Eye (tissue), 1 donor: ENCODE measurements at regions not wholly inside any gene's neighbourhood (a gene's known extent, or its start where the extent isn't known, plus 50 kb on each side); places are given as distances from the start of the nearest gene placed in this dataset.

Source experiments
- DNase-seq: peaks from one replicate; pipeline ENCODE4 v3.0.0-alpha.2; 2015

GRCh38 chr2:105592288-105592687 is 152.4 kb upstream of the NCK2 start:
- peak; percentile 49 for DNase-seq

- DNase-seq: no peak
Observed at GRCh38 chr2:105590780-105591660, 153.7 kb upstream of the NCK2 start.

GRCh38 chr2:105588581-105588980 is 156.1 kb upstream of the NCK2 start:
- no peak for DNase-seq

- DNase-seq: no peak
Observed at GRCh38 chr2:105587637-105588036, 157.1 kb upstream of the NCK2 start.

- no peak for DNase-seq
Observed at GRCh38 chr2:105584435-105585010, 160.2 kb upstream of the NCK2 start.

- no peak for DNase-seq
Observed at GRCh38 chr2:105582952-105583660, 161.6 kb upstream of the NCK2 start.

GRCh38 chr2:105581555-105581944 is 163.2 kb upstream of the NCK2 start:
- no peak for DNase-seq

- no peak for DNase-seq
Observed at GRCh38 chr2:105580870-105581554, 163.7 kb upstream of the NCK2 start.

GRCh38 chr2:105580216-105580615 is 164.5 kb upstream of the NCK2 start:
- DNase-seq: no peak

- DNase-seq: no peak
Observed at GRCh38 chr2:105578166-105578565, 166.5 kb upstream of the NCK2 start.

- no peak for DNase-seq
Observed at GRCh38 chr2:105577762-105578161, 166.9 kb upstream of the NCK2 start.

GRCh38 chr2:105576440-105577241 is 168.1 kb upstream of the NCK2 start:
- DNase-seq: peak; percentile 66

GRCh38 chr2:105576050-105576439 is 168.7 kb upstream of the NCK2 start:
- DNase-seq: no peak

GRCh38 chr2:105575499-105576025 is 169.2 kb upstream of the NCK2 start:
- DNase-seq: no peak

GRCh38 chr2:105574796-105575344 is 169.8 kb upstream of the NCK2 start:
- DNase-seq: no peak

GRCh38 chr2:105573910-105574655 is 170.6 kb upstream of the NCK2 start:
- no peak for DNase-seq

- DNase-seq: no peak
Observed at GRCh38 chr2:105573490-105573889, 171.2 kb upstream of the NCK2 start.

- DNase-seq: no peak
Observed at GRCh38 chr2:105571445-105571987, 172.7 kb upstream of the FHL2 start.

GRCh38 chr2:105570757-105571156 is 171.9 kb upstream of the FHL2 start:
- no peak for DNase-seq

- DNase-seq: no peak
Observed at GRCh38 chr2:105570326-105570725, 171.5 kb upstream of the FHL2 start.

- no peak for DNase-seq
Observed at GRCh38 chr2:105569606-105570005, 170.8 kb upstream of the FHL2 start.
